AG04449 (cell line): ENCODE measurements at regions not wholly inside any gene's neighbourhood (a gene's known extent, or its start where the extent isn't known, plus 50 kb on each side); places are given as distances from the start of the nearest gene placed in this dataset.

Source experiments
- CTCF ChIA-PET: fragments of 350-600 bp; formaldehyde crosslinking; extraction: SDS; loops from one replicate; lab custom pipeline; 2021; ENCODE audit warnings: antibody characterized with exemption; lab: Yijun Ruan, JAX
- POLR2A ChIA-PET: fragments of 400-600, 350-600 bp; formaldehyde crosslinking; extraction: SDS; loops from one replicate; lab custom pipeline; 2020; ENCODE audit warnings: antibody characterized with exemption, inconsistent platforms; lab: Yijun Ruan, JAX
- DNase-seq: peaks from one replicate; pipeline ENCODE4 v3.0.0-alpha.2; 2010; ENCODE audit warnings: low read depth, low spot score
- H3K4me3 ChIP-seq: 2 replicates; pipeline ENCODE4 v1.5.1; 2011; ENCODE audit warnings: low read depth, mild to moderate bottlenecking, control low read depth, low read length
- CTCF ChIP-seq: IDR thresholded peaks from one replicate; pipeline ENCODE4 v1.5.1; 2011; ENCODE audit warnings: mild to moderate bottlenecking, moderate library complexity, low read length, control low read depth, inconsistent platforms; ENCODE audit not compliant: insufficient read depth; ENCODE audit errors: missing control alignments

DNA sequence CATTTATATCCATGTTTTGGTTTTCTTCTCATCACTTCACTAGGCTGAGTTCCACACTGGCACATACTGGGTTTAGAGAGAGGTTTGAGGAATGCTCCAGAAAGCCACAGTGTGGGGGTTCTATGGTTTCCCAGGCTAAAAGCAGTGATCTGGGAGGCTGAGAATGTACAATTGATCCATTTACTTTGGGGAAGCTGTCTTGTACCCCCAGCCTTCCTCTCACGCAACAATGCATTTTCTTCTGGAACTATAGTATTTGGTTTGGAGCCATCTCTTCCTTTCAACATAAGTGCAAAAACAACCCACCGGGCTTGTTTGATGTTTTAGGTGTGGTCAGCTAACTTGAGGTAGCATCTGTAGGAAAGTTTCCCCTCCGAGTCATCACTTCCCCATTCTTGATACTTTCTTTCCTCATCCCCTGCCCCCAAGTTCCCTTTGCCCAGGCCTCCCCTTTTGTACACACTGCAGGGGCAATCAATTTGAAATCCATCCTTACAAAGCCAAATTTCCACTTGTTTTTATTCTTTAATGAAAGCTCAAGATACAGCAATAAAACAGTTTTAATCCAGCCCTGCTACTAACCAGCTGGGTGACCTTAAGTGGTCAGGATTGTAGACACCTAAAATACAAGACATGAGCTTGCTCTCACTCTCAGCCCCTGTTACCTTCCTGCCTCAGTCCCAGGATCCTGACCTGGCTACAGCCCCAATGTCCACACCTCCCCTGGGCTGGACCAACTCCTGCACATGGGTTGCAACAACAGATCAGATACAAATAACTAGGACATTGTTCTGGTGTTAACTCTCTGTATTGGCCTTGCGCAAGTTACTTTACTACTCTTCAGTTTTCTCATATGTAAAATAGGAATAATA, 109.2 kb downstream of the FHDC1 start:
- TF ChIP-seq CTCF = no peak
- DNase-seq = no peak
- CTCF ChIA-PET = interaction anchor here (0.6 to 1.7 kb wide), 2 partner anchors 17 to 40 kb away, joined by 3 to 6 read pairs; no protein-coding TSS in a partner anchor
- POLR2A ChIA-PET = no interaction called here
- H3K4me3 ChIP-seq = no peak overlapping the region

GRCh38 chr4:153058671-153059060, 122.5 kb downstream of the FHDC1 start:
- TF ChIP-seq CTCF = no peak
- POLR2A ChIA-PET = no interaction called here
- no peak for DNase-seq
- CTCF ChIA-PET = no interaction called here
- H3K4me3 ChIP-seq = no peak overlapping the region

- POLR2A ChIA-PET = no interaction called here
- CTCF ChIA-PET = no interaction called here
- TF ChIP-seq CTCF = no peak
- no peak for DNase-seq
- H3K4me3 ChIP-seq = no peak overlapping the region
Measured at GRCh38 chr4:153060196-153060595, 124.1 kb downstream of the FHDC1 start.

DNA sequence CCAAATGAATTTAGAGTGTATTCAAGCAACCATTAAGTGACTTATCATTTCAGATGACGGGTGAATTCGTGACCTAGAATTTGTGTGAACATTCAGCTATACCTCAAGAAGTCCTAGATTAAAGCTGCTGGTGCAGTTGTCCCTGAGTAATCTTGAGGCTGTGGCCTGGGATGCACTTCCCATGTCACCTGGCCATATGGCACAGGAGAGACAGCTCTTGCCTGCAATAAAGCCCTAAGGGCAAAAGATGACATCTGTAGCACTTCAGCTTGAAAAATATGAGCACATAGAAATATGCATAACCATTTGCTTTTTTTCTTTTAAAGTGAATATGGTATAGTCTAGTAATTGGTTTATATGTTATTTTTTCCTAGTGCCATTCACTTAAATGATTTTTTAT, 125.8 kb downstream of the FHDC1 start:
- TF ChIP-seq CTCF = no peak
- no peak for DNase-seq
- CTCF ChIA-PET = interaction anchor here (0.6 to 1.4 kb wide), 4 partner anchors 16 to 64 kb away, joined by 3 to 4 read pairs (median 3); no protein-coding TSS in a partner anchor
- no peak overlapping the region for H3K4me3 ChIP-seq
- POLR2A ChIA-PET = no interaction called here

- CTCF ChIA-PET = interaction anchor here (1.0 to 1.4 kb wide), 2 partner anchors 17 to 22 kb away, joined by 3 read pairs; no protein-coding TSS in a partner anchor
- no peak for TF ChIP-seq CTCF
- no peak overlapping the region for H3K4me3 ChIP-seq
- no peak for DNase-seq
- POLR2A ChIA-PET = no interaction called here
Measured at GRCh38 chr4:153062652-153063168, 126.6 kb downstream of the FHDC1 start.

DNA sequence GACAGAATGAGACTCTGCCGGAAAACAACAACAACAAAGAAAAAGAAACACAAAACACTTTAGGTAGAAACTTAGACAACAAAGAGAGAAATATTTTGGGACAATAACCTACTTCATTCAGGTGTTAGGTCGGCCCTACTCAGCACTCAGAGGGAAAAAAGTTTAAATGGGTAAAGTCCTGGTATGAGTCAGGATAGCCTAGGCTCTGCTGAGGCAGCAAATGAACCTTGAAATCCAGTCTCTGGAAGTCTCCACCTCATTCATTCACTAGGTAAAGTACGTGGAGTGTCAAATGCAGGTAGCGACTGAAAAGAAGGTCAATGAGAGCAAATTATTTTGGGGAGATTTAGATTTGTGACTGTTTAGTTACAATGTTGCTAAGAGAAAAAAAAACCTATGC, 127.4 kb downstream of the FHDC1 start:
- no peak for DNase-seq
- CTCF ChIA-PET = interaction anchor here (1.0 kb wide), 1 partner anchor 21 kb away, joined by 3 read pairs; no protein-coding TSS in a partner anchor
- H3K4me3 ChIP-seq = no peak overlapping the region
- no peak for TF ChIP-seq CTCF
- POLR2A ChIA-PET = no interaction called here
